ENCODE measurements at regions not wholly inside any gene's neighbourhood (a gene's known extent, or its start where the extent isn't known, plus 50 kb on each side); places are given as distances from the start of the nearest gene placed in this dataset.

DNA sequence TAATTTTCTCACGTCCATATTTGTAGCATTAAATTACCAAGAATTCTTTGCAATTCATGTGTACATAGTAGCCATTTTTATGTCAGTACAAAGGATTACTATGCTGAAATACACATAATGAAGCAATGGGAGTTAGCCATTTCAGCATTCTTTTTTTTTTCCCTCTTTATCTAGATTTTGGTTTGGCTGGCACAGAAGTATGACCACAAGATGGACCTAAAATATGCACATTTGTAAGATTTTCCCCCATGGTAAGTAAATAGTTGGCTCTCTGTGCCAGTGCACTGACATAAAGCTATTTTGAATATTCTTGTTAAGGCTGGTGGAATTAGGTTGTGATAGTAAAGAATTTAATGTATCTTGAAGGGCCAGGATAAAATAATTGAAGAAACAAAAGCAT is 486.1 kb upstream of the BTBD3 start:
- TF ChIP-seq CTCF (conservative IDR thresholded peaks at IDR 0.05) (no peak), EZH2 (IDR thresholded peaks at IDR 0.05; ENCODE audit: low read depth) (no peak)
